ENCODE measurements at regions not wholly inside any gene's neighbourhood (a gene's known extent, or its start where the extent isn't known, plus 50 kb on each side); places are given as distances from the start of the nearest gene placed in this dataset.

DNA sequence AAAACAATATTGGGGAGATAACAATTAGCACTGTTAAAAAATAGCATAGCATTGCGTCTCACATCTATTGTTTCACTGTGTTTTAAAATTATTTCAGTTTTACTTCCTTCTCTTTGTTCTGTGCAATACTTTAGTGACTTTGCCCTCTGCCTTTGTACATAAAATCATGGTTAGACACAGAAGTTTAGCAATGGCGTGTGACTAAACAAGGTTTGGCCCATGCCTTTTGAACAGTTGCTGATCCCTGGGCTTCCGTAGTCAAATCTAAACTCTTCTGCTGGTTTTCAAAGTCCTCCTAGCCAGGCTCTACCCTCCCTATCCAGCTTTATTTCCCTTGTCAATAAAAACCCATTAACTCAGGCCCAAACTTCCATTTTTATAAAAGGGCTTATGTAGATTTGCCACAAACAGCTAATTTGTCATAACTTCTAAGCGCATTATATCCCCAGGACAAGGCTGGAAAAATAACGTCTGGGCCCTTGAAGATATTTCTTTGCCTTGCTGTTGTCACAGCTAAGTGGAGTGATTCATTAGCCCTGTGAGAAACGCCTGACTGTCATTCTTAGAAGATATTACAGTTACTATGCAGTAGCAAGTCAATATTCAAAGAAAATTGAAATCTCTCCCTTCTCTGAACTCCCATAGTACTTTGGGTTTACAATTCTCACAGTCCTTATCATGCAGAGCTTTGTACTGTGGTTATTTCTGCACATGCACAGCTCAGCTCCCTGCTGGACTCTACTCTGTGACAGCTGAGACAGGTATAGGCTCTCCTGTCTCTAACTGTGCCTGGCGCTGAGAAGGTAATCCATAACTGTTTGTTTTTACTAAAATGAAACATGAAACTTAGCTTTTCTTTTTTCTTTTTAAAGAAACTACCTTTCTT, 123.4 kb upstream of the SLC24A5 start:
- DNase-seq (ENCODE audit: low read depth, low spot score) = no peak

DNA sequence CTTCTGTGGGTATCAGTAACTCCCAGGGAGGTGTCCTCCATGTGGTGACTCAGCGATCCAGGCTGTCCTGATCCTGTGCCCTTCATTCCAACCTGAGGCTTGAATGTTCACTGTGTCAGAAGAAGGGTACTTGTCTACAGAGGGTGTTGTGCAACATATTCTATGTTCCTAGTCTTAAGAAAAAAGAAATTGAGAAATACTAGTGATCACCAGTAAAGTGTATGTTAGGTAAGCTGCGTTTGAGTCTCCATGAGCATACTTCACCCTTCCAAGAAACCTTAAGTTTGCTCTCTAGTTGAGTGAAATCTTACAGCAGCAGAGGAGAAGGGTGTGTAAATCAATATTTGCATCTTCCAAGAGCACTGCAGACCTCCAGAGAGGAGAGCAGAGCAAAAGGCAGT, 122.2 kb upstream of the SLC24A5 start:
- DNase-seq (ENCODE audit: low read depth, low spot score) = no peak

- DNase-seq (ENCODE audit: low read depth, low spot score) = no peak
Observed at GRCh38 chr15:48001393-48002039, 119.3 kb upstream of the SLC24A5 start.

DNA sequence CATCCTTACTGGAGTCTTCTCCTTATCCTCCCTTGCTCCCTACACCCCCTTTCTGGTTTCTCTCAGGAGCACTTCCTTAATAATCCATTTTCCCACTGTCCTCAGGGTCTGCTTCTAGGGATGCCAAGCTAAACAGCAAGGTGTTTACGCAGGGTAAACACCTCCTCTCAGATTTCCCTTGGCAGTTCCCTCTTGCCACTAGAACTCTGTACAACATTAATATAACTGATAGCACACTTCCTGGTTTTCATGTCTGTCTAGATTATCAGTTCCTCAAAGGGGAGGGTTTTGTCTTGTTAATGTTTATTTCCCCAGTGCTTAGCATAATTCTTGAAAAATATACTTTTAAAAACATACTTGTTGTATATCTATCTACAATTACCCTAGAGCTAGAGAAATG, 118.0 kb upstream of the SLC24A5 start:
- no peak for DNase-seq (ENCODE audit: low read depth, low spot score)

GRCh38 chr15:48003441-48003840, 117.3 kb upstream of the SLC24A5 start:
- no peak for DNase-seq (ENCODE audit: low read depth, low spot score)

- DNase-seq (ENCODE audit: low read depth, low spot score) = no peak
Observed at GRCh38 chr15:48005077-48005476, 115.7 kb upstream of the SLC24A5 start.

DNA sequence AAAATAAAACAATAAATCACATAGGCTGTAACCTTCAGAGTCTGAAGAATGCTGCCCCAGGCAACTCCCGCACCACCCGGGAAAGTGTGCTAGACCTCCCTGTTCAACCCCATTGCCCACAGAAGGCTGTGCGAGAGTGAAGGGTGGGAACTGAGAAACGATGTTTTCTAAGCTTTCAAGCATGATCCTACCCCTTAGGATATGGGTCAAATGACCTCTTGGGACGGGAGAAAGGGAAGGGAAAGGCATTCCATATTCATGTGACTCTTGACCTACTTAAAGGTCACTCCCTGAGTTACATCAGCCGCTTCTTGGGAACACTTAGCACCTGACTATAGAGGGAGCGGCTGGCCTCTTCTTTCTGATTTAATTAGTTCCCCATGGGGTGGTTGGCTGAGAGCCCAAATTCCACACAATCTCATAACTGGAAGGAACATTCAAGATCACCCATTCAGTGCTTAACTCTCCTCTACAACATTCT, 114.7 kb upstream of the SLC24A5 start:
- DNase-seq (ENCODE audit: low read depth, low spot score) = no peak

DNA sequence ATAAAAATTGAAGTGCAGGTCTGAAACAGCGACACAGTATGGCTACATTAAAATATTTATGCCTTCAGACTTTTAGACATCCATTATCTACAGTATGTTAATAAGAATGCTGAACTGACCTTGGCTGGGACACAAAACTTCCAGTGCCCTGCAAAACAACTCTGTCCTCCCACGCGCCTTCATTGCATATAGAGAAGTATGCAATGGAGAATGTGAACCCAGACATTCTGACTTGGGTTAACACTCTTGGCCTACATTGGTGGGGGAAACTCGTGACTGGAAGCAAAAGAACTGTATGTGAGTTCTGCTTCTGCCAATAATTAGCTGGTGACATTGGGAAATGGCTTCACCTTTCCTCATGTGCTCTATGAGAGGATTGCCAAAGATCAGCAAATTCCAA, 110.5 kb upstream of the SLC24A5 start:
- no peak for DNase-seq (ENCODE audit: low read depth, low spot score)

DNA sequence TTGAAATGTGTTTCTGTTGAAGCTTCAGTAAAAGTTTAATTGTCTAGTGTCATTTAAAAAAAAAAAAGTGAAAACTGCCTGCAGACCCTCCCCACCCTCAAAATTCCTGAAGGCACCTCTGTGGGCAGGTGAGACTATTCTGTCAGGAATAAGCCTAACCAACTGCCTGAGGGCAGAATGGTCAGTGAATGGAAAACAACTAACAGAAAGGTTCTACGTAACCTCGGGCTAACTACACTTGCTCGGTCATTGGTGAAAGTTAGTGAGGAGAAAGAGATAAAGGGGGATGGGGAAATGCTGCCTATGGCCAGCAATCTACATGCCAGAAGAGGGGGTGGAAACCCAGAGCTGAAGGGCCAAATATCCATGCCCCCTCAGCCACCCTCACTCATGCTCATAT, 108.6 kb upstream of the SLC24A5 start:
- no peak for DNase-seq (ENCODE audit: low read depth, low spot score)

DNA sequence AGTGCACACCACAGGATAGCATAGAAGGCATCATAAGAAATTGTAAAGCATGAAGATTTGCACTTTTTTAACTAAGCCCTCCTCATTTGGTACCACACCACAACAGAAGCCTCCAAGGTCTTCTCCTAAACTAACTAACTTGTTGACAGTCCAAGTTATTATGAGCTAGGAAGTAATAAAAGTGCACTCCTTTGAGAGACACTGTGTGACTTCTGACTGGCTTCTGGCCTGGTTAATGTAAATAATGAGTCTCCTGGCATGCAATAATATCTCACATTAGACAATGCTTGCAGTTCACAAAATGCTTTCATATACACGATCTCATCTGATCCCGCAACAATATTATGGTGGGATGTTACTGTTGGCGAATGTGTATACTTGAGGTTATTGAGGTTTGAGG, 103.9 kb upstream of the SLC24A5 start:
- no peak for DNase-seq (ENCODE audit: low read depth, low spot score)

GRCh38 chr15:48017747-48018146, 103.0 kb upstream of the SLC24A5 start:
- no peak for DNase-seq (ENCODE audit: low read depth, low spot score)

DNA sequence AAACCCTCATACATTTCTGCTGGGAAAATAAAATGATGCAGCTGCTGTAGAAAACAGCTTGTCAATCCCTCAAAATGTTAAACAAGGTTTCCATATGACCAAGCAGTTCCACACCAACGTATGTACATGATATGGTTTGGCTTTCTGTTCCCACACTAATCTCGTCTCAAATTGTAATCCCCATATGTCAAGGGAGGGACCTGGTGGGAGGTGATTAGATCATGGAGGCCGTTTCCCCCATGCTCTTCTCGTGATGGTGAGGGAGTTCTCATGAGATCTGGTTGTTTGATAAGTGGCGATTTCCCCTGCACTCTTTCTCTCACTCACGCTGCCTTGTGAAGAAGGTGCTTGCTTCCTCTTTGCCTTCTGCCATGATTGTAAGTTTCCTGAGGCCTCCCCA, 100.6 kb upstream of the SLC24A5 start:
- no peak for DNase-seq (ENCODE audit: low read depth, low spot score)

DNA sequence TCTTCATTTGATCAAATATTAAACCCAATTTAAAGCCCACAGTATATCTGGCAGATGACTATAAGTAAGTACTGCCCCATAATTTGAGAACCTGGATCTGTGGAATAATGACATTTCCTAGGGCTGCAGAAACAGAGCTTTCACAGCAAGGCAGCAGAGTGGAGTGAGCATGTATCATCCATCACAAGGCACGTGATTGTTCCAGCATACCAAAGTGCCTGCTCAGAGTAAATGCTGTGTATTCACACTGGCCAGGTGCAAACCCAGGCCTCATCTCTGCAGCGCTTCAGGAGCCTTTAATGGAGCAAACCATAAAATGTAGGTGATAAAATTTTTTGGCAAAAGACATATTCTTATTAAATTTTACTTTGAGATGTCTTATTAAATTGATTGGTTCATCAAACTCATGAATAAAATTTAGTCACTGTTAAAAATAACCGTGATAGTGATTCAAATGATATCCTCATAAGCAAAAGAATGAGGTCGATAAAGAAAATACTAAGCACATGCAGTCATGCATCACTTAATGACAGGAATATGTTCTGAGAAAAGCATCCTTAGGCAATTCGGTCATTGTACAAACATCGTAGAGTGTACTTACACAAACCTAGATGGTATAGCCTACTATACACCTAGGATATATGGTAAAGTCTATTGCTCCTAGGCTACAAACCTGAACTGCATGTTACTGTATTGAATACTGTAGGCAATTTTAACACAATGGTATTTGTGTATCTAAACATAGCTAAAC, 99.3 kb upstream of the SLC24A5 start:
- DNase-seq (ENCODE audit: low read depth, low spot score) = no peak

DNA sequence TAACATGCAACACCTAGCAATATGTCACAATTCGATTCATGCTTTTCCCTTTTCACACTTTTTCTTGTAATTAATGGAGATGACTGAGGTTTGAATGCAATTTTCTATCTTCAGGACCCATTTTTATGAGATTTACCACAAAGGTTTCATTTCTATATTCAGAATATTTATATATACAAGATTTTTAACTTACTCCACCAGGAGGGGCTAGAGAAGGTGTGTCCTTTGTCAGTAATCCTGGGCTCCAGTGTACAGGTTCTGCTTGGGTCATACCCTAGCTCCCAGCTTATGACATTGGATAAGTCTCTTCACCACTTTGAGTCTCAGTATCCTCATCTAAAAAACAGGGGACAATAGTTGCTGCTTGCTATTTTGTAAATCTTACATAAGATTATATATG, 95.7 kb upstream of the SLC24A5 start:
- no peak for DNase-seq (ENCODE audit: low read depth, low spot score)

DNA sequence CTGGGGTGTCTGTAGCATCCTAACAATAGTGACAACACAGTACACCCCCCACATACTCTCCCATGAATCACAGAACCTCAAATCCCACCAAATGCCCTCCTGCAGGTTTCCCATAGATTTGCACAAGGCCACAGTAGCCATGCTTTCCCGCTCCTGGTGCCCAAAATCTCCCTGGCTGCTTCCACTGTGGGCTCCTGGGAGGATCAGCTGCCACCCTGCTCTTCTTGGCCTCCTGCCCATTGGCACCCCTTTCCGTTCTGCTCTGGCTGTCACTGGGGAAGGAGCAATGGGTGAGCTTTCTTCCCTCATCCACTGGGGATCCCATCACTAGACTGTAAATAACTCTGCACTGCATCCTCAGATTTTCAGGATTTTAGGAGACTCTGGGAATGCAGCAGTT, 92.1 kb upstream of the SLC24A5 start:
- DNase-seq (ENCODE audit: low read depth, low spot score) = no peak

- no peak for DNase-seq (ENCODE audit: low read depth, low spot score)
Observed at GRCh38 chr15:48029642-48030041, 91.1 kb upstream of the SLC24A5 start.

GRCh38 chr15:48031466-48031865, 89.3 kb upstream of the SLC24A5 start:
- no peak for DNase-seq (ENCODE audit: low read depth, low spot score)

GRCh38 chr15:48031973-48032372, 88.8 kb upstream of the SLC24A5 start:
- no peak for DNase-seq (ENCODE audit: low read depth, low spot score)

- DNase-seq (ENCODE audit: low read depth, low spot score) = no peak
Observed at GRCh38 chr15:48032911-48033310, 87.9 kb upstream of the SLC24A5 start.

DNA sequence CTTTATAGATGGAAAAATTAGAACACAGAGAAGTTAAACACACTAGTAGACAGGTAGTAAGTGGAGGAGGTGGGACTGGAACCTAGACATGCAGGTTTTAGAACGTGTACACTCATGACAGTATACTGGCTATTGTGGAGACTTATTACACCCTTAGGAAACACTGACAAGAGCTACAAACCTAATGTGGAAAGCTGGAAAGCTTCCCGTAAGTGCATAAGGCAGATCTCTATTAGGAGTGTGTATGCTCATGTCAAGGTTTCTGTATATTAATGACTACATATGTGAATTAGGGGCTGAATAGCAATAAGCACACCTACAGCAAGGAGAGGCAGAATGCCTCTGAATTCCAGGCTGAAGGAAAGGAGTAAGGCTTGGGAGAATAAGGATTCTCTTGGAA, 82.6 kb upstream of the SLC24A5 start:
- DNase-seq (ENCODE audit: low read depth, low spot score) = no peak

DNA sequence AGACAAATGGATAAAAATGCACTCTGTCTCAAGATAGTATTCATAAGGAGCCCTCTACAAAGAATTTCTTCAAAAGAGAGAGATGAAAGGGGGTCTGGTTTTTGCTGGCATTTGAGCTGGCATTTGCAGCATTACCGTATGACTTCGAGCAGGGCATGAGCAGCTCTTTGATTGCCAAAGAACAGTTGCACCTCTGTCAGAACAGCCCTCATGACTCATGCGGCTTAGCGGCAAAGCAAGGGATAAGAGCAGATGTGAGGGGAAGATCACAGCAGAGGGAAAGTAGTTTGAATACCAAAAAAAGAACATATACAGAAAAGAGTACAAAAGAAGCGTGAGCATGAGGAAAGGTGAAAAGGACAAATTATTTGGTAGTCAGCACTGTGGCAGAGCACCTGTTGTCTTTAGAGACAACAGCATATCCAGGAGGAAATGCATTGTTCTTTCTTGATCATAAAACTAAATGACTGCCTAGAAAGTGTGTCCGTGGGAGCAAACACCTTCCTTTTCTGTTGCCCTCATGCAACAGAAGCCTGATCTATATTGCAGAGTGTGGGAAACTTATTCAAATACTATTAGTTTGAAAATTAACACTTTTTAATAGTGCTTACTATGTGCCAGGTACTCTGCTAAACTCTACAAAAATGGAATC, 80.5 kb upstream of the SLC24A5 start:
- no peak for DNase-seq (ENCODE audit: low read depth, low spot score)

DNA sequence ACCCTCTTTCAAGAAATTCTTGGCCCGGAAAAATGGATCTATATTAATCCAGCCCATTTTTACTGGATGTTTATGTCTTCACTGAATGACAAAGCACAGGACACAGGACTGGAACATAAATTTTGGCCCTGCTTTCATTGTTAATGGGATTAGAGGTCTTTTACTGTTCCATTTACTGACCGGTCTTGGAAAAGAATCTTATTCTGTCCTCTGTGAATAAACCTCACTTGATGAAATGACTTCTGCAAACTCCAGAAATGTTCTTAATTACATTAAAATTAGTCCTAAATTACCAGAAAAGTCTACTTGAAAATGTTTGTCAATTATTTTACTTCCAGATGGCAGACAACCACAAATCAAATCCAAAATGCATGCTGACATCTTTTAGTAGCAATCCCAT, 79.3 kb upstream of the SLC24A5 start:
- DNase-seq (ENCODE audit: low read depth, low spot score) = no peak

All from smooth muscle cell of the brain vasculature (primary cell).